ENCODE measurements at regions not wholly inside any gene's neighbourhood (a gene's known extent, or its start where the extent isn't known, plus 50 kb on each side); places are given as distances from the start of the nearest gene placed in this dataset.

GRCh38 chr10:57161157-57161556 lies 800.1 kb upstream of the ZWINT start:
- TF ChIP-seq CTCF (IDR thresholded peaks at IDR 0.05) (no peak), EZH2 (IDR thresholded peaks at IDR 0.05; ENCODE audit: borderline replicate concordance, insufficient read depth, low read depth, low read length, poor library complexity, severe bottlenecking) (no peak)
